GM18861 (cell line): ENCODE measurements at regions not wholly inside any gene's neighbourhood (a gene's known extent, or its start where the extent isn't known, plus 50 kb on each side); places are given as distances from the start of the nearest gene placed in this dataset.

Experiments
- ATAC-seq: cut with Tn5 transposase; IDR thresholded peaks from one replicate; pipeline ENCODE4 v1.9.1; 2021; ENCODE audit not compliant: unreplicated experiment

DNA sequence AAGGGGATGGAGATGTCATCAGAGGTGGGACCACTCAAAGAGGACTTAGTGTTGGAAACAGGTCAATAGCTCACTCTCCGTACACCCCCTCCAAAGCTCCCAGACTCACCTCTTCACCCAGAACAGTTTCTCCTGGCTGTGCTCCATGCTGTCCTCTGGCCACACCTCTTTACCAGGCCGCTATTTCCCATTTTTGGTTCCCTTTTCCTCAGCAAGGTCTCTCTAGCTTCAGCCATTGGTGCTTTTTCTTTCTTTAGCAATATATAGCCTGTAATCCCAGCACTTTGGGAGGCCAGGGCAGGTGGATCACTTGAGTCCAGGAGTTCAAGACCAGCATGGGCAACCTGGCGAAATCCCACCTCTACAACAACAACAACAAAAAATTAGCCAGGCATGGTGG is 123.6 kb upstream of the SMAD3 start:
- no peak for ATAC-seq

DNA sequence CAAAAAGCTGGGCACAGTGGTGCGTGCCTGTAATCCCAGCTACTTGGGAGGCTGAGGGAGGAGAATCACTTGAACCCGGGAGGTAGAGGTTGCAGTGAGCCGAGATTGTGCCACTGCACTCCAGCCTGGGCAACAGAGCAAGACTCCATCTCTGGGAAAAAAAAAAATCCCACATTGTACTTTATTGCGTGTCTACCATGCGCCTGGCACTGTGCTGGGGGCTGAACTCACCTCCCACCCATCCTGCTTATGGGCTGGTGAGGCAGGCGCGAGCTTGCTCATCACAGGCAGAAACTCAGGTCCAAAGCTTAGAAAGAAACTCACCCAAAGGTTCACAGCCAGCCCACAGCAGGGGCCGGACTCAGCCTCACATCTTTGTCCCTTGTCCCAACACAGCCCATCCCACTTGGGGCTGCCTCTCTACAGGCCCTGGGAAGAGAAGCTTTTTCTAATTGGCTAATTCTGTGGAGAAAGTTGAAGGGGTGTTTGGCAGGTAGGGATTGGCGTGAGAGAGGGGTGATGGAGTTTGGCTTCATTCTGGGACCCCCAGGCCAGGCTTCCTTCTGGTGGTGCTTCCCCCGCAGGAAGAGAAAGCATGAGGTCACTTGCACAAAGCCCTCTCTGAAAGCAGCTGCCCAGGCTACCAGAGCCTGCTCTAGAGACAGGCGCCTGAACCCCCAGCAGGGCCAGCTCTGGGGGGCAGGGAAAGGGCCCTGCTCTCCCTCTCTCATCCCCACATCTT is 122.6 kb upstream of the SMAD3 start:
- no peak for ATAC-seq

DNA sequence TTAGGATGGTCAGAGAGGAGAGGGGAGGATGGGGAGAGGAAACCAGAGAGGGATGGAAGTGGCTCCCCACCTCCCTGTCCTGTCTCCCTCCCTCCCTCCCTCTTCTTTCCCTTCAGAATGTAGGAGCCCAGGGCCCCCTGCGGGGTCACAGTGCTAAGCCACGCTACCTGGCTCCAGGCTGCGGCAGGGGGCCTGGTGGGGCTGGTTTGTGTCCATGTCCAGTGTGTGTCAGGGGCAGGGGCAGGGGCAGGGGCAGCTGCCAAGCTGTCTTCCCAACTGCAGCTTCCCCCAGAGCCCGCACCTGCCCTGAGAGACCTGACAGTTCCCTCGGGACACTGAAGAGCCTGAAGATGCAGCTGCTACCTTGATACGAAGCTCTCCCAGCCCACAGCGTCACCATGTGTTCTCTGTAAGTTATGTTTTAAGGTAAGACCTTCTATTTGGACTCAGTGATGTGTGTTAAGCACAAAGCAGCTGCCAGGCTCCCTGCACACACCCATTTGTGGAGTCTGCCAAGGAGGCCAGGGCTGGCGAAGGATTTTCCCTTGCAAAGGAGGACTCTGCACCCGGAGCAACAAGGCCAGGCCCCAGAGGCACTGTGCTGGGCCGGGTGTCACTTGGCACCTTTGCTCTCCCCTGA is 121.8 kb upstream of the SMAD3 start:
- no peak for ATAC-seq

DNA sequence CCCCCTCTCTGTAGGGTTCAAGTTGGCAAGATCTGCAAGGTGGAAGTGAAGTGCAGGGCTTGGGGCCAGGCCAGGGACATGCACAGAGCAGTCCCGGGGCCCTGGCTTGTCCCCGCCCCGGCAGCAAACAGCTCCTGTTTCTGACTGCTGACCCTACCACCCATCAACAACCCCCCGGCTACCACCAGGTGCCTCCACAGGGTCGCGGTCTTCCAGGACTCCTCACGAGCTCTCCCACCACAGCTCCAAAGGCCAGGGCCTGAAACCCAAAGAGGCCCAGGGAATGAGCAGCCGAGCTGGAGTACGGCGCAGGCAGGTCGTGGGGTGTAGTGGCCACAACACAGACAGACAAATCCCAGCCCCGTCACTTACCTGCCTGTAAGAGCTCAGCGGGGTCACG is 121.3 kb upstream of the SMAD3 start:
- no peak for ATAC-seq

- ATAC-seq, result no peak
Observed at GRCh38 chr15:66945286-66945685, 120.1 kb upstream of the SMAD3 start.

DNA sequence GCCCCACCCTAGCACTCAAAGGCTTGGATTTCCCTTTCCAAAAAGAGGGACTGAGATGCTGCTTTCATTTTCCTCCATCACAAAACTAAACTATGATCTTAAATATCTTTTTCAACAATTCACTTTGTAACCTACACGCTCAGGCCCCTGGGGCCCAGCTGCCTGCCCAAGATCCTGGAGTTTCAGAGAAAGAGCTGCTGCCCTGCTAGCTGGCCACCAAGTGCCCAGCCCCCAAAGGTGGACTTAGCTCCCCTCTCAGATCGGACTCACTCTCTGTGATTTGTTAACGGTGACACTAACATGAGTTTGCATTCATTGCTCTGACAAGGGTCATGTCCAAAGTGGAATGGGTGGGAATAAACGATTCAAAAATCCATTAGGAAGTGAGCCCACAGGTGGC is 119.6 kb upstream of the SMAD3 start:
- no peak for ATAC-seq

- no peak for ATAC-seq
Observed at GRCh38 chr15:66946578-66947164, 118.7 kb upstream of the SMAD3 start.

- no peak for ATAC-seq
Observed at GRCh38 chr15:66947471-66947870, 117.9 kb upstream of the SMAD3 start.

GRCh38 chr15:66948294-66948693 is 117.1 kb upstream of the SMAD3 start:
- no peak for ATAC-seq

DNA sequence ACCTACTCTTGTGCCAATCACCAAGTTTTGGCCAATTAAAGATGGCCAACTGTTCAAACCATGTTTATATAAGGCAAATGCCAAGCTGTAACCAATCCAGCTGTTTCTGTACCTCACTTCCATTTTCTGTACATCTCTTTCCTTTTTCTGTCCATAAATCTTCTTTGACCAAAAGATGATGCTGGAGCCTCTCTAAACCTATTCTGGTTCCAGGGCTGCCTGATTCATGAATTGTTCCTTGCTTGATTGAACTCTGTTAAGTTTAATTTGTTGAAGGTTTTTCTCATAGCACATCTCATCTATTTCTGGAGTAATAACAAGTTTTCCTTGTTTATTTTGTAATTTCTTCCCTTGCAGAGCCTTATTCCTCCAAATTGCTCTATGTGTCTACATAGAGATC is 115.3 kb upstream of the SMAD3 start:
- no peak for ATAC-seq

- no peak for ATAC-seq
Observed at GRCh38 chr15:66951531-66952320, 113.7 kb upstream of the SMAD3 start.

DNA sequence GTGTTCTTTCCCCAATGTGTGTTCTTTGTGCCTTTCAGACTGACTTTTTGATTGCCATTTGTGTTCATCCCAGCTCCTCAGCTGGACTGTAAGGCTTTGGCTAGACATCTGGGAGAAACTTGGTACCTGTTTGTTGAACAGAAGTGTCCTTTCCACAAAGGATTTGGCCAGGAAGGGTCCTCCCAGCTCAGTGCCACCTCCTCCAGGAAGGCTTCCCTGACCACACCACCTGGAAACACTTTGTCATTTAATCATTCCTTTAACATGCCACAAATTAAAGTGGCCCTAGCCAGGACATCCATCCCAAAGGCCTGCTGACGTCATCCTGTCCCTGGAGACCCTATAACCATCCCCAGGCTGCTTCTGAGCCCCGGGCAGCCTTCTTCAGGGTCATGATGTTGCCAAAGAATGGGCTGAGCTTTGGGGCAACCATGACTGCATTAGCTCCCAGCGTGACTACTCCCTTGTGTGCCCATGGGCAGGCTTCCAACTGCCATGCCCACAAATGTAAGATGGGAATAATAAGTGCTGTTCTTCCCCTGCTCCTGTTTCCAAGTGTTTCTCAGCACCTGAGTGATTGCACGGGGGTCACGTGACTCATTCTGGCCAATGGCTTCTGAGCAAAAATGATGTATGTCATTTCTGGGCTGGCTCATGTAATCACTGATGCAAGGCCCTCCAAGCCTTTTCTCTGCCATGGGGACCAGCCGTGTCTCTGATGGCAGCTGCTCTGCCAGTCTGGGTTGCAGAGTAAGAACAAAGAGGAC is 112.5 kb upstream of the SMAD3 start:
- ATAC-seq, result no peak

- no peak for ATAC-seq
Observed at GRCh38 chr15:66953523-66954229, 111.7 kb upstream of the SMAD3 start.

DNA sequence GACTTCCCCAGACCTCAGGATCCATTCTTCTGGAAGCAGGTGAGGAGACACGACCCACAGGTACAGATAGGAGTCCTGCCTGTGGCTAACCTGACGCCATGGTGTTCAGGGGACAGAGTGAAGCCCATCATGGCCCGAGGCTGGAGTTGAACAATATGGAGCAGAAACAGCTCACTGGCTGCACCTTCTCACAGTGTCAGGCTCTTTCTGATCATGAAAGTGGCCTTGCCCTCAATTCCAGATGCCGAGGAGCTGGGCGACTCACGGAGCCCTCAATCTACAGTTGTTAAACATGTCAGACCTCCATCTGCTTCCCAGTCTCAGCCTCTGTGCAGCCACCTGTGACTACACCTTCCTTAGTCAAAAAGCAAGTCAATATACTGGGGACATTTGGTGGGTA is 110.8 kb upstream of the SMAD3 start:
- no peak for ATAC-seq

- ATAC-seq, result no peak
Observed at GRCh38 chr15:66955001-66955516, 110.3 kb upstream of the SMAD3 start.

DNA sequence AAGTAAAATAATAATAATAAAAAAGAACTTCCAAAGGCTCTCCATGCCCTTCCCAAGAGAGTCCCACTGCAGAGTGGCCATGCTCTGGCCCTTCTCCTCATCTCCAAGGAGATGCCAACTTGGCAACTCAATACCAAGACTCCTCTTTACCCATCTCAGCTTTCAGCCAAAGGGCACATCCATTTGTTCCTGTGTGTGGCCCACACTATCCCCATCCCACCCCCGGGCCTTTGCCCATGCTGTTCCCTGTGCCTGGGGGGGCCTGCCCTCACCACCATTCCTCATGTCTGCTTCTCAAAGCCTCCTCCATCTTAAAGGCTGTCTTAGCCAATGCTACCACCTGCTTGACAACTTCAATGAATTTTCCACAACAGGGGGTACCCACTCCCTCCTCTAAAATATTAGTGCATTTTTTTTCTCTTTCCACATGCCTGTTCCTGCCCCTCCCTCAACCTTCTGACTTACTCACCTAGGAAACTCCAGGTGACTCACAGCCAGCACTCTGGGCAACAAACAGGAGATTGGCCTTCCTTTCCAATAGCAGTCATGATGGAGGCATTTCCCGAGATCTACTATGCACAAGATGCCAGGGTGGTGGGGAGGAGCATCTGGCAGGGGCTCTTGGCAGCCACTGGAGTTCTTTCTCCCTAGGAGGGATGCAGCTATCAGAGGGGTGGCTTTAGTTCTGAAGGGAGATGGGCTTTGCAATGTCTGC is 109.4 kb upstream of the SMAD3 start:
- ATAC-seq, result no peak

DNA sequence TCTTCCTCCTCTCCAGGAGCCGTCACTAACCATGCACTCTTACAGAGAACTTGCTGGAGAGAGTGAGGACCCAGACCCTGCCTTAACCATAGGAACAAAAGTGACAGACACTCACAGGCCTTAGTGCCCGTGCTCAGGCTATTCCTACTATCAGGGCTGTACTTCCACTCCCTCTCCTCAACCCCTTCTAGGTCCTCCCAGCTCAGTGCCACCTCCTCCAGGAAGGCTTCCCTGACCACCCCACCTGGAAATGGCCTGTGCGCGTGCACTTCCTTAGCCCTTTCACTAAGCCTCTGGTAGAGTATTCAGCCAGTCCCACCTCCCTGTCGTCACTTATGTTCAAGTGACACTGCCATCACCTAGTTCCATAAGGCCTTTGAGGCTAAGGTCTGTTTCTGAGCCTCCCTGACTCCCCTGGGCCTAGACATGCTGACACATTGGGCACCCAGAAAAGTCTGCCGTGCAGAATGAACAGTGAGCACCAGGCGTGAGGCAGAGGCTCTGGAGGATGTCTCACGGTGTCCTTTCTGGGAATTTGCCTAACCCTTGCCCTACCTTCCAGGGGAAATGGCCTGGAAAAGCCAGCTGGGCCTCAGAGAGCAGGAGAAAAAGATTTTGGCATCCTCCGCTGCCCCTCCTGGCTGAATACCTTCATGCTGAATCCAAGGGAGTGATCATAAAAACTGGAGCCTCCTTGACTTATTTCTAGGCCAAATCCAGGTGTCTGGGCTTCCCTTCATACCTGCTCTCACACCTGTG is 108.6 kb upstream of the SMAD3 start:
- no peak for ATAC-seq

DNA sequence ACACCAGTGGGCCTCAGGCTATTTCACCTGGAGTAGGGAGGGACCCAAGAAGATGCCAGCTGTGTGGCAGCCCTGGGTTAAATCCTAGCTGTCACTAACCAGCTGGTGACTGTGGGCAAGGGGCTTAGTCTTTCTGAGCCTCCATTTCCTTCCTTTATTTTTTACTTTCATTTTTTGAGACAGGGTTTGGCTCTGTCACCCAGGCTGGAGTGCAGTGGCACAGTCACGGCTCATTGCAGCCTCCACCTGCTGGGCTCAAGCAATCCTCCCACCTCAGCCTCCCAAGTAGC is 108.0 kb upstream of the SMAD3 start:
- no peak for ATAC-seq

GRCh38 chr15:66959066-66959465 is 106.3 kb upstream of the SMAD3 start:
- ATAC-seq, result no peak
